Neural cell (in vitro differentiated cells): ENCODE measurements at regions not wholly inside any gene's neighbourhood (a gene's known extent, or its start where the extent isn't known, plus 50 kb on each side); places are given as distances from the start of the nearest gene placed in this dataset.

ENCODE experiments used
- H2AFZ ChIP-seq: fragments of 200-600, 300-800 bp; sonication (generic), shearing (Covaris generic); 2 replicates; pipeline ENCODE4 v1.6.0; 2014; ENCODE audit warnings: low read depth, mild to moderate bottlenecking, antibody characterized with exemption, low read length, moderate library complexity
- H3F3A ChIP-seq: fragments of 200-600 bp; shearing (Covaris generic); 2 replicates; pipeline ENCODE4 v1.6.1; 2016; ENCODE audit warnings: mild to moderate bottlenecking, moderate library complexity, mixed read lengths, antibody characterized with exemption, low read length; ENCODE audit not compliant: insufficient read depth, poor library complexity, severe bottlenecking
- H3K27ac ChIP-seq: fragments of 200-600, 300-800 bp; sonication (generic), shearing (Covaris generic); 2 replicates; pipeline ENCODE4 v1.5.1; 2014; ENCODE audit warnings: mild to moderate bottlenecking, low read length, moderate library complexity
- H3K27me3 ChIP-seq: fragments of 300-800, 200-600 bp; sonication (generic), shearing (Covaris generic); 2 replicates; pipeline ENCODE4 v1.6.0; 2014; ENCODE audit warnings: mild to moderate bottlenecking, low read depth, low read length, moderate library complexity; ENCODE audit not compliant: insufficient read depth
- H3K36me3 ChIP-seq: fragments of 300-800, 200-600 bp; sonication (generic), shearing (Covaris generic); 2 replicates; pipeline ENCODE4 v1.5.1; 2014; ENCODE audit warnings: mild to moderate bottlenecking, antibody characterized with exemption, low read length, moderate library complexity; ENCODE audit not compliant: insufficient read depth
- H3K4me2 ChIP-seq: fragments of 300-800, 200-600 bp; sonication (generic), shearing (Covaris generic); 2 replicates; pipeline ENCODE4 v1.6.0; 2014; ENCODE audit warnings: mild to moderate bottlenecking, low read length
- H3K4me3 ChIP-seq: fragments of 300-800, 200-600 bp; sonication (generic), shearing (Covaris generic); 2 replicates; pipeline ENCODE4 v1.5.1; 2014; ENCODE audit warnings: mild to moderate bottlenecking, low read length, moderate library complexity
- H3K79me2 ChIP-seq: fragments of 200-600 bp; shearing (Covaris generic); replicated peaks from 2 replicates; pipeline ENCODE4 v1.6.0; 2014; ENCODE audit warnings: mild to moderate bottlenecking, low read length, moderate library complexity; ENCODE audit not compliant: insufficient read depth
- H3K9ac ChIP-seq: fragments of 300-800, 200-600 bp; sonication (generic), shearing (Covaris generic); 2 replicates; pipeline ENCODE4 v1.6.1; 2016; ENCODE audit warnings: mild to moderate bottlenecking, low read length, mixed read lengths
- H3K9me2 ChIP-seq: fragments of 200-600 bp; shearing (Covaris generic); 2 replicates; pipeline ENCODE4 v1.6.1; 2016; ENCODE audit warnings: mild to moderate bottlenecking, low read length, mixed read lengths; ENCODE audit not compliant: insufficient read depth
- H3K9me3 ChIP-seq: fragments of 200-600, 300-800 bp; sonication (generic), shearing (Covaris generic); 2 replicates; pipeline ENCODE4 v1.6.1; 2016; ENCODE audit warnings: mild to moderate bottlenecking, mixed run types, low read length, moderate library complexity, mixed read lengths
- H4K20me1 ChIP-seq: fragments of 200-600 bp; shearing (Covaris generic); 2 replicates; pipeline ENCODE4 v1.6.1; 2016; ENCODE audit warnings: mild to moderate bottlenecking, mixed run types; ENCODE audit not compliant: insufficient read depth
- EP300 ChIP-seq: fragments of 450-650 bp; conservative IDR thresholded peaks from 2 replicates; pipeline ENCODE4 v1.6.1; 2014; ENCODE audit warnings: antibody characterized with exemption, mild to moderate bottlenecking, moderate library complexity; ENCODE audit not compliant: poor library complexity, severe bottlenecking
- EZH2 ChIP-seq: fragments of 200-600, 300-800 bp; shearing (Covaris generic), sonication (generic); IDR thresholded peaks from 2 replicates; pipeline ENCODE4 v1.6.1; 2014; ENCODE audit warnings: antibody characterized with exemption, low read length, borderline replicate concordance, mild to moderate bottlenecking; ENCODE audit not compliant: insufficient read depth, poor library complexity, severe bottlenecking
- MXI1 ChIP-seq: fragments of 450-650 bp; conservative IDR thresholded peaks from 2 replicates; pipeline ENCODE4 v1.6.1; 2014; ENCODE audit warnings: antibody characterized with exemption, mild to moderate bottlenecking; ENCODE audit not compliant: poor library complexity, severe bottlenecking
- POLR2AphosphoS5 ChIP-seq: IDR thresholded peaks from 2 replicates; pipeline ENCODE4 v1.6.1; 2012
- RAD21 ChIP-seq: fragments of 450-650 bp; conservative IDR thresholded peaks from 2 replicates; pipeline ENCODE4 v1.6.1; 2014; ENCODE audit warnings: antibody characterized with exemption, mild to moderate bottlenecking, moderate library complexity
- SMC3 ChIP-seq: fragments of 450-650 bp; conservative IDR thresholded peaks from 2 replicates; pipeline ENCODE4 v1.6.1; 2014; ENCODE audit warnings: antibody characterized with exemption, mild to moderate bottlenecking, moderate library complexity; ENCODE audit not compliant: poor library complexity
- TAF1 ChIP-seq: IDR thresholded peaks from 2 replicates; pipeline ENCODE4 v1.6.1; 2012; ENCODE audit warnings: low read depth
- TF ChIP-seq, protein P1 (sequence below): fragments of 450-650 bp; IDR thresholded peaks from 2 replicates; pipeline ENCODE4 v1.5.1; 2014; ENCODE audit warnings: antibody characterized with exemption, mild to moderate bottlenecking, moderate library complexity; ENCODE audit not compliant: poor library complexity, severe bottlenecking
- TF ChIP-seq, protein P2 (sequence below): IDR thresholded peaks from 2 replicates; pipeline ENCODE4 v1.6.1; 2012; ENCODE audit warnings: borderline replicate concordance

DNA sequence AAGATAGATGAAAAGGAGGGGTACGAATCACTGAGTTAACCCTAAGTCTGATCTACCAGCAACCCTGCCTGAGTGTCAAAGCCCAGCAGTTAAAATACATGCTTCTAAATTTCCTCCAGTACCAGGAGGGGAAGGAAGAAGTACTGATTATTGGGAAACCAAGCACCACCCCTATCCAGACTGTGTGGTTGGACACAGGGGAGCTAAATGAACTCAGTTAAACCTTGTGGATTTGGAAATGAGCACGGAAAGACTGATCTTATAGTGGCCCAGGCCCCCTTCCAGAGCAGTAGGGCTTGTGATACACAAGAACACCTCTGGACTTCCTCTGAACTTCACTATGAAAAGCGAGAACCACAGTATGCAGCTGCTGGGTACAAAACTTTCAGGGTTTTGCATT is 585.6 kb downstream of the MAFB start:
- Histone ChIP-seq H3K27me3 (no peaks in the 10 kb centered on the region), H3K9me2 (no peaks in the 10 kb centered on the region), H3K27ac (no peak overlapping the region), H3K79me2 (no peaks in the 10 kb centered on the region), H3K36me3 (no peaks in the 10 kb centered on the region), H3K9me3 (no peaks in the 10 kb centered on the region), H3F3A (no peaks in the 10 kb centered on the region), H2AFZ (no peak overlapping the region), H4K20me1 (no peaks in the 10 kb centered on the region), H3K4me2 (no peak overlapping the region), H3K9ac (no peak overlapping the region), H3K4me3 (no peak overlapping the region)
- TF ChIP-seq MXI1 = no peak
- TF ChIP-seq POLR2AphosphoS5 = no peak
- TF ChIP-seq EP300 = no peak
- TF ChIP-seq, protein P1, sequence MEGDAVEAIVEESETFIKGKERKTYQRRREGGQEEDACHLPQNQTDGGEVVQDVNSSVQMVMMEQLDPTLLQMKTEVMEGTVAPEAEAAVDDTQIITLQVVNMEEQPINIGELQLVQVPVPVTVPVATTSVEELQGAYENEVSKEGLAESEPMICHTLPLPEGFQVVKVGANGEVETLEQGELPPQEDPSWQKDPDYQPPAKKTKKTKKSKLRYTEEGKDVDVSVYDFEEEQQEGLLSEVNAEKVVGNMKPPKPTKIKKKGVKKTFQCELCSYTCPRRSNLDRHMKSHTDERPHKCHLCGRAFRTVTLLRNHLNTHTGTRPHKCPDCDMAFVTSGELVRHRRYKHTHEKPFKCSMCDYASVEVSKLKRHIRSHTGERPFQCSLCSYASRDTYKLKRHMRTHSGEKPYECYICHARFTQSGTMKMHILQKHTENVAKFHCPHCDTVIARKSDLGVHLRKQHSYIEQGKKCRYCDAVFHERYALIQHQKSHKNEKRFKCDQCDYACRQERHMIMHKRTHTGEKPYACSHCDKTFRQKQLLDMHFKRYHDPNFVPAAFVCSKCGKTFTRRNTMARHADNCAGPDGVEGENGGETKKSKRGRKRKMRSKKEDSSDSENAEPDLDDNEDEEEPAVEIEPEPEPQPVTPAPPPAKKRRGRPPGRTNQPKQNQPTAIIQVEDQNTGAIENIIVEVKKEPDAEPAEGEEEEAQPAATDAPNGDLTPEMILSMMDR = no peak
- TF ChIP-seq EZH2 = no peak
- TF ChIP-seq TAF1 = no peak
- TF ChIP-seq RAD21 = no peak

DNA sequence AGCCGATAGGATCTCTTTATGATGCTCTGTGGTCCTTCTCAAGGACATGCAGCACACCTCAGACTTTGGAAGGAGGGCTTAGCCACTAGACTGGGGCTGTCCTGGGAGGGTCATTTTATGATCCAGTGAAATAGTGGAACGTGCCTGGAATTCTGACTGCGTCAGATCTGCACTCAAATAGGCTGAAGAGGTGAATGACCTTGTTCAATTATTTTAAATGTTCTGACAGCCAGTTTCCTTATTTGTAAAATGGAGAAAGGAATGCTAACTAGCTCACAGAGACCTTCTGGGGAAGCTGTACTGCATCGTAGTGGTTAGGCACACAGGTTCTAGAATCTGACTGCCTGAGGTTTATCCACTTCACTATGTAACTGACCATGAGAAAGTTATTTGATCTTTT is 587.5 kb downstream of the MAFB start:
- no peak overlapping the region for H2AFZ ChIP-seq
- no peaks in the 10 kb centered on the region for H3K79me2 ChIP-seq
- no peaks in the 10 kb centered on the region for H3K9me2 ChIP-seq
- H3F3A ChIP-seq = no peaks in the 10 kb centered on the region
- no peaks in the 10 kb centered on the region for H3K9me3 ChIP-seq
- H3K36me3 ChIP-seq = no peaks in the 10 kb centered on the region
- H3K4me3 ChIP-seq = no peak overlapping the region
- no peak overlapping the region for H3K4me2 ChIP-seq
- H4K20me1 ChIP-seq = no peaks in the 10 kb centered on the region
- no peak overlapping the region for H3K27ac ChIP-seq
- no peaks in the 10 kb centered on the region for H3K27me3 ChIP-seq
- no peak overlapping the region for H3K9ac ChIP-seq
- TF ChIP-seq, protein P1 = no peak
- TF ChIP-seq EP300 (no peak), EZH2 (no peak), RAD21 (no peak), SMC3 (no peak)
- TF ChIP-seq, protein P2, sequence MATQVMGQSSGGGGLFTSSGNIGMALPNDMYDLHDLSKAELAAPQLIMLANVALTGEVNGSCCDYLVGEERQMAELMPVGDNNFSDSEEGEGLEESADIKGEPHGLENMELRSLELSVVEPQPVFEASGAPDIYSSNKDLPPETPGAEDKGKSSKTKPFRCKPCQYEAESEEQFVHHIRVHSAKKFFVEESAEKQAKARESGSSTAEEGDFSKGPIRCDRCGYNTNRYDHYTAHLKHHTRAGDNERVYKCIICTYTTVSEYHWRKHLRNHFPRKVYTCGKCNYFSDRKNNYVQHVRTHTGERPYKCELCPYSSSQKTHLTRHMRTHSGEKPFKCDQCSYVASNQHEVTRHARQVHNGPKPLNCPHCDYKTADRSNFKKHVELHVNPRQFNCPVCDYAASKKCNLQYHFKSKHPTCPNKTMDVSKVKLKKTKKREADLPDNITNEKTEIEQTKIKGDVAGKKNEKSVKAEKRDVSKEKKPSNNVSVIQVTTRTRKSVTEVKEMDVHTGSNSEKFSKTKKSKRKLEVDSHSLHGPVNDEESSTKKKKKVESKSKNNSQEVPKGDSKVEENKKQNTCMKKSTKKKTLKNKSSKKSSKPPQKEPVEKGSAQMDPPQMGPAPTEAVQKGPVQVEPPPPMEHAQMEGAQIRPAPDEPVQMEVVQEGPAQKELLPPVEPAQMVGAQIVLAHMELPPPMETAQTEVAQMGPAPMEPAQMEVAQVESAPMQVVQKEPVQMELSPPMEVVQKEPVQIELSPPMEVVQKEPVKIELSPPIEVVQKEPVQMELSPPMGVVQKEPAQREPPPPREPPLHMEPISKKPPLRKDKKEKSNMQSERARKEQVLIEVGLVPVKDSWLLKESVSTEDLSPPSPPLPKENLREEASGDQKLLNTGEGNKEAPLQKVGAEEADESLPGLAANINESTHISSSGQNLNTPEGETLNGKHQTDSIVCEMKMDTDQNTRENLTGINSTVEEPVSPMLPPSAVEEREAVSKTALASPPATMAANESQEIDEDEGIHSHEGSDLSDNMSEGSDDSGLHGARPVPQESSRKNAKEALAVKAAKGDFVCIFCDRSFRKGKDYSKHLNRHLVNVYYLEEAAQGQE = no peak
